NCI-H2029 treated with DMSO at 0.1 percent for 48 hours (cell line): ENCODE measurements at regions not wholly inside any gene's neighbourhood (a gene's known extent, or its start where the extent isn't known, plus 50 kb on each side); places are given as distances from the start of the nearest gene placed in this dataset.

ENCODE experiments used
- DNase-seq: peaks from one replicate; lab custom pipeline; 2025; lab: John Stamatoyannopoulos, UW

GRCh38 chr2:129708221-129708967 is 271.1 kb upstream of the RAB6C start:
- DNase-seq, result no peak

GRCh38 chr2:129709001-129709955 is 270.2 kb upstream of the RAB6C start:
- no peak for DNase-seq

GRCh38 chr2:129709956-129710598 is 269.4 kb upstream of the RAB6C start:
- peak; percentile 30 for DNase-seq

GRCh38 chr2:129710670-129711495 is 268.6 kb upstream of the RAB6C start:
- DNase-seq, result no peak

- DNase-seq, result no peak
These were observed 267.4 kb upstream of the RAB6C start for GRCh38 chr2:129711816-129712675.

- DNase-seq, result no peak
These were observed 266.8 kb upstream of the RAB6C start for GRCh38 chr2:129712676-129712985.

GRCh38 chr2:129713337-129713736 is 266.1 kb upstream of the RAB6C start:
- DNase-seq, result no peak

- DNase-seq, result no peak
These were observed 262.5 kb upstream of the RAB6C start for GRCh38 chr2:129716781-129717559.

- peak; percentile 18 for DNase-seq
These were observed 261.8 kb upstream of the RAB6C start for GRCh38 chr2:129717560-129718130.

GRCh38 chr2:129719335-129719734 is 260.1 kb upstream of the RAB6C start:
- no peak for DNase-seq

- DNase-seq, result no peak
These were observed 259.1 kb upstream of the RAB6C start for GRCh38 chr2:129720360-129720759.

- no peak for DNase-seq
These were observed 258.7 kb upstream of the RAB6C start for GRCh38 chr2:129720761-129721160.

- no peak for DNase-seq
These were observed 258.2 kb upstream of the RAB6C start for GRCh38 chr2:129721236-129721635.

GRCh38 chr2:129721846-129722245 is 257.6 kb upstream of the RAB6C start:
- no peak for DNase-seq

- DNase-seq, result no peak
These were observed 257.0 kb upstream of the RAB6C start for GRCh38 chr2:129722306-129723019.

GRCh38 chr2:129723277-129724020 is 256.0 kb upstream of the RAB6C start:
- no peak for DNase-seq

GRCh38 chr2:129724021-129724757 is 255.3 kb upstream of the RAB6C start:
- no peak for DNase-seq

GRCh38 chr2:129726216-129726615 is 253.2 kb upstream of the RAB6C start:
- DNase-seq, result no peak
